ENCODE measurements at regions not wholly inside any gene's neighbourhood (a gene's known extent, or its start where the extent isn't known, plus 50 kb on each side); places are given as distances from the start of the nearest gene placed in this dataset.

- TF ChIP-seq CTCF (IDR thresholded peaks at IDR 0.05), result no peak
- TF ChIP-seq POLR2A (IDR thresholded peaks at IDR 0.05), result no peak
Observed at GRCh38 chr11:64490562-64491216, 65.1 kb upstream of the SLC22A11 start.
